H1 (cell line): ENCODE measurements at regions not wholly inside any gene's neighbourhood (a gene's known extent, or its start where the extent isn't known, plus 50 kb on each side); places are given as distances from the start of the nearest gene placed in this dataset.

ENCODE experiments used
- ATF3 ChIP-seq: IDR thresholded peaks from 2 replicates; pipeline ENCODE4 v1.6.1; 2011; ENCODE audit warnings: low read depth, mild to moderate bottlenecking, low read length; ENCODE audit not compliant: insufficient read depth
- CTCF ChIP-seq, 3 experiments: IDR thresholded peaks; 1 replicate in 2 of 3; 2 replicates in 1 of 3; pipeline versions ENCODE4 v1.5.1 to v1.6.1; 2011; ENCODE audit warnings: low read length in 3 of 3, mild to moderate bottlenecking in 3 of 3, inconsistent platforms in 2 of 3, low read depth in 1 of 3, moderate library complexity in 1 of 3; ENCODE audit not compliant: insufficient read depth in 1 of 3; ENCODE audit errors: control extremely low read depth in 1 of 3
- EZH2 ChIP-seq: fragments of 200-600 bp; sonication (generic); IDR thresholded peaks from 2 replicates; pipeline ENCODE4 v1.7.1; 2012; ENCODE audit warnings: low read depth, mild to moderate bottlenecking, moderate library complexity, low read length, inconsistent platforms; ENCODE audit not compliant: severe bottlenecking
- HDAC6 ChIP-seq: IDR thresholded peaks from one replicate; pipeline ENCODE4 v1.7.1; 2012; ENCODE audit warnings: low read depth, mild to moderate bottlenecking, inconsistent platforms, low read length, moderate library complexity
- KDM5A ChIP-seq: fragments of 200-600 bp; IDR thresholded peaks from 2 replicates; pipeline ENCODE4 v1.7.1; 2012; ENCODE audit warnings: mild to moderate bottlenecking, low read length, inconsistent platforms, mixed read lengths
- POLR2A ChIP-seq, 2 experiments: IDR thresholded peaks; 1 replicate in 1 of 2; 2 replicates in 1 of 2; pipeline ENCODE4 v1.6.1; 2011; ENCODE audit warnings: low read depth in 2 of 2, low read length in 2 of 2, mild to moderate bottlenecking in 2 of 2; ENCODE audit errors: control extremely low read depth in 1 of 2
- RBBP5 ChIP-seq: IDR thresholded peaks from 2 replicates; pipeline ENCODE4 v1.7.1; 2012; ENCODE audit warnings: low read depth, mild to moderate bottlenecking, inconsistent platforms, low read length, moderate library complexity, borderline replicate concordance
- SAP30 ChIP-seq: fragments of 300-600 bp; sonication (generic); IDR thresholded peaks from 2 replicates; pipeline ENCODE4 v1.7.1; 2012; ENCODE audit warnings: low read length, moderate library complexity, mild to moderate bottlenecking, inconsistent platforms; ENCODE audit not compliant: insufficient read depth, insufficient replicate concordance
- SIRT6 ChIP-seq: IDR thresholded peaks from one replicate; pipeline ENCODE4 v1.7.1; 2012; ENCODE audit warnings: low read length, inconsistent platforms
- SP1 ChIP-seq: IDR thresholded peaks from 2 replicates; pipeline ENCODE4 v1.6.1; 2011; ENCODE audit warnings: low read depth, low read length

GRCh38 chr2:21453723-21454450, 330.1 kb downstream of the TDRD15 start:
- no peak for TF ChIP-seq KDM5A
- TF ChIP-seq CTCF (IDR thresholded peaks at IDR 0.05; ENCODE audit: control extremely low read depth in 1 of 3, insufficient read depth in 1 of 3, low read depth in 1 of 3, low read length in 3 of 3) = no peak
- TF ChIP-seq SP1 = no peak
- TF ChIP-seq EZH2 = no peak
- no peak for TF ChIP-seq HDAC6
- no peak for TF ChIP-seq SIRT6
- no peak for TF ChIP-seq ATF3
- no peak for TF ChIP-seq SAP30
- TF ChIP-seq POLR2A (IDR thresholded peaks at IDR 0.05; ENCODE audit: control extremely low read depth in 1 of 2, low read depth in 2 of 2, low read length in 2 of 2) = no peak
- no peak for TF ChIP-seq RBBP5
